Parathyroid adenoma (tissue), 2 donors: ENCODE measurements at regions not wholly inside any gene's neighbourhood (a gene's known extent, or its start where the extent isn't known, plus 50 kb on each side); places are given as distances from the start of the nearest gene placed in this dataset.

Experiments used
- H2AFZ ChIP-seq: fragments of 300-600 bp; sonication (generic); one replicate; pipeline ENCODE4 v1.7.0; 2017; ENCODE audit warnings: antibody characterized with exemption, mild to moderate bottlenecking
- H3K27ac ChIP-seq: fragments of 300-600 bp; sonication (generic); one replicate; pipeline ENCODE4 v1.7.0; 2017
- H3K27me3 ChIP-seq: fragments of 300-600 bp; sonication (generic); one replicate; pipeline ENCODE4 v1.7.0; 2017; ENCODE audit warnings: low read length; ENCODE audit not compliant: control insufficient read depth, insufficient read depth
- H3K36me3 ChIP-seq: fragments of 300-600 bp; sonication (generic); one replicate; pipeline ENCODE4 v1.7.0; 2017; ENCODE audit warnings: low read length; ENCODE audit not compliant: control insufficient read depth, insufficient read depth
- H3K4me1 ChIP-seq: fragments of 300-600 bp; sonication (generic); one replicate; pipeline ENCODE4 v1.7.0; 2017; ENCODE audit warnings: control low read depth
- H3K4me2 ChIP-seq: fragments of 300-600 bp; sonication (generic); one replicate; pipeline ENCODE4 v1.7.0; 2017; ENCODE audit warnings: low read length
- H3K4me3 ChIP-seq: fragments of 300-600 bp; sonication (generic); one replicate; pipeline ENCODE4 v1.7.0; 2017; ENCODE audit warnings: low read depth, low read length
- H3K79me2 ChIP-seq: fragments of 300-600 bp; sonication (generic); one replicate; pipeline ENCODE4 v1.7.0; 2017; ENCODE audit warnings: control low read depth
- H3K9ac ChIP-seq: fragments of 300-600 bp; sonication (generic); one replicate; pipeline ENCODE4 v1.7.0; 2017; ENCODE audit warnings: mild to moderate bottlenecking
- H3K9me3 ChIP-seq: fragments of 300-600 bp; sonication (generic); one replicate; pipeline ENCODE4 v1.7.0; 2017; ENCODE audit warnings: low read length; ENCODE audit not compliant: control insufficient read depth
- CTCF ChIP-seq: fragments of 300-600 bp; sonication (generic); IDR thresholded peaks from one replicate; pipeline ENCODE4 v1.7.0; 2017; ENCODE audit warnings: antibody characterized with exemption, mild to moderate bottlenecking
- donor health status: primary hyperparathyroidism.

DNA sequence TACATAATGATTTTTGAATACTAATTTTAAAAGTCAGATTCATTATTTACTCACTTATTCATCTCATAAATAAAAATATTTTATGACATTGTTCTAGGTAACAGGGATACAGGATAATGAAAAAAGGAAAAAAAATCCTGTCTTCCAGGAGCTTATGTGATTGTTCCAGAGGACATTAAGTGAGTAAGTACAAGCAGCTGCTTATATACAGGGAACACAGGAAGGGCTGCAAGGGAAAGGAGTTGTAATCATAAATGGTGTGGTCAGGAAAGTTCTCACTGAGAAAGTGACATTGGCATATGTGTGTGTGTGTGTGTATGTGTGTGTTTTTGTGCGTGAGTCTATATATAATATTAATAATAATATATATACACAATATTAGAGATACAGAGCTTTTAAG lies 121.8 kb downstream of the HAO1 start:
- H3K4me2 ChIP-seq: no peak overlapping the region
- H2AFZ ChIP-seq: no peak overlapping the region

GRCh38 chr20:7820897-7821296 lies 119.4 kb downstream of the HAO1 start:
- no peaks in the 10 kb centered on the region for H3K27me3 ChIP-seq
- no peaks in the 10 kb centered on the region for H3K79me2 ChIP-seq
- TF ChIP-seq CTCF: no peak
- no peak overlapping the region for H3K4me2 ChIP-seq
- H3K36me3 ChIP-seq: no peaks in the 10 kb centered on the region
- H2AFZ ChIP-seq: no peak overlapping the region
- no peaks in the 10 kb centered on the region for H3K4me1 ChIP-seq
- H3K9ac ChIP-seq: no peak overlapping the region
- no peak overlapping the region for H3K4me3 ChIP-seq
- H3K27ac ChIP-seq: no peak overlapping the region
- no peaks in the 10 kb centered on the region for H3K9me3 ChIP-seq

More for the DNA sequence above, 121.8 kb downstream of the HAO1 start:
- no peaks in the 10 kb centered on the region for H3K9me3 ChIP-seq
- no peak overlapping the region for H3K4me3 ChIP-seq
- no peak overlapping the region for H3K27ac ChIP-seq
- no peaks in the 10 kb centered on the region for H3K79me2 ChIP-seq
- no peak overlapping the region for H3K9ac ChIP-seq
- H3K36me3 ChIP-seq: no peaks in the 10 kb centered on the region
- TF ChIP-seq CTCF: no peak
- no peaks in the 10 kb centered on the region for H3K4me1 ChIP-seq
- H3K27me3 ChIP-seq: no peaks in the 10 kb centered on the region

GRCh38 chr20:7822772-7823171 lies 117.5 kb downstream of the HAO1 start:
- Histone ChIP-seq H3K79me2 (no peaks in the 10 kb centered on the region), H3K4me2 (no peak overlapping the region), H3K27me3 (no peaks in the 10 kb centered on the region), H3K36me3 (no peaks in the 10 kb centered on the region), H3K4me1 (no peaks in the 10 kb centered on the region), H3K4me3 (no peak overlapping the region), H3K9ac (no peak overlapping the region), H3K27ac (no peak overlapping the region), H3K9me3 (no peaks in the 10 kb centered on the region), H2AFZ (no peak overlapping the region)
- TF ChIP-seq CTCF: no peak

DNA sequence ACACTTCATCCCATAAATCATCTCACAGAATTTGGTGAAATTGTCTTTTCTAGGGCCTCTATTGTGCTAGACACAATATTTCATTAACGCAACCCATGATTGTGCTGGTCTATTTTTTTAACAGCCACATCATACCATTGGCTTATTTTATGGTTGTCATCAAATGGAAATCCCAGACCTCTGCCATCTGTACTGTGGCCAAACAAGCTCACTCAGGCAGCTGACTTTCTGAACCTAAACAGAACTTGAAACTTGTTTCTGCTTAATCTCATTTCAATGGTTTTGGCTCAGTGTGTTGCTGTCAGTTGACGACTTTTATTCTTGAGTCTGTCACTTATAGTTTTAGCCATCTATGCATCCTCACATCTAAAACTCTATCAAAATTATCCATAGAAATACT lies 111.8 kb downstream of the HAO1 start:
- no peak overlapping the region for H3K4me3 ChIP-seq
- H3K27ac ChIP-seq: no peak overlapping the region
- no peaks in the 10 kb centered on the region for H3K36me3 ChIP-seq
- no peaks in the 10 kb centered on the region for H3K79me2 ChIP-seq
- no peak overlapping the region for H3K9ac ChIP-seq
- H2AFZ ChIP-seq: no peak overlapping the region
- no peaks in the 10 kb centered on the region for H3K27me3 ChIP-seq
- no peaks in the 10 kb centered on the region for H3K9me3 ChIP-seq
- H3K4me2 ChIP-seq: no peak overlapping the region
- TF ChIP-seq CTCF: no peak
- H3K4me1 ChIP-seq: no peaks in the 10 kb centered on the region

GRCh38 chr20:7829031-7829430 lies 111.2 kb downstream of the HAO1 start:
- H3K9me3 ChIP-seq: no peaks in the 10 kb centered on the region
- H3K4me3 ChIP-seq: no peak overlapping the region
- H2AFZ ChIP-seq: no peak overlapping the region
- H3K9ac ChIP-seq: no peak overlapping the region
- H3K27me3 ChIP-seq: no peaks in the 10 kb centered on the region
- no peaks in the 10 kb centered on the region for H3K79me2 ChIP-seq
- no peak for TF ChIP-seq CTCF
- no peak overlapping the region for H3K4me2 ChIP-seq
- H3K27ac ChIP-seq: no peak overlapping the region
- no peaks in the 10 kb centered on the region for H3K4me1 ChIP-seq
- H3K36me3 ChIP-seq: no peaks in the 10 kb centered on the region
